Activated T-cell treated with anti-CD3 and anti-CD28 coated beads for 4 hours (primary cell): ENCODE measurements at regions not wholly inside any gene's neighbourhood (a gene's known extent, or its start where the extent isn't known, plus 50 kb on each side); places are given as distances from the start of the nearest gene placed in this dataset.
"Not testable (repeated sequence)": the region's sequence is repeated elsewhere in the genome, so short reads cannot be mapped to it uniquely, and the experiment has no call there.

Source experiments
- DNase-seq: peaks from one replicate; pipeline ENCODE4 v3.0.0-alpha.2; 2020

- DNase-seq, result no peak
These were observed 197.3 kb downstream of the MATN1 start for GRCh38 chr1:30525971-30526651.

DNA sequence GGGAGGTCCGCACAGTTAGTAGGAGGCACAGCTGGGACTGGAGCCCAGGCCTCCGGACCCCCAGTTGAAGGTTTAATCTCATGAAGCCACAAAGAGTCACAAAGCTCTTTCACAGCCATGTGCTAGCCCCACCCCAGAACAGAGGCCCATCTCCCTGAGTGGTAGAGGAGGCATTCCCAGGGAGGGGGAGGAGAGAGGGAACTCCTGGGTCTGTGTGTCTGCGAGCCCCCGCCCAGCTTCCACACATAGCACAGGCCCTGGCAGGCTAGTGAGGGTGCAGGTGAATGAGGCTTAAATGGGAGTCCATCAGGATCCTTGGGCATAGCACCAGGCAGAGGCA, 197.8 kb downstream of the MATN1 start:
- no peak for DNase-seq

- DNase-seq, result no peak
These were observed 198.4 kb downstream of the MATN1 start for GRCh38 chr1:30524840-30525617.

DNA sequence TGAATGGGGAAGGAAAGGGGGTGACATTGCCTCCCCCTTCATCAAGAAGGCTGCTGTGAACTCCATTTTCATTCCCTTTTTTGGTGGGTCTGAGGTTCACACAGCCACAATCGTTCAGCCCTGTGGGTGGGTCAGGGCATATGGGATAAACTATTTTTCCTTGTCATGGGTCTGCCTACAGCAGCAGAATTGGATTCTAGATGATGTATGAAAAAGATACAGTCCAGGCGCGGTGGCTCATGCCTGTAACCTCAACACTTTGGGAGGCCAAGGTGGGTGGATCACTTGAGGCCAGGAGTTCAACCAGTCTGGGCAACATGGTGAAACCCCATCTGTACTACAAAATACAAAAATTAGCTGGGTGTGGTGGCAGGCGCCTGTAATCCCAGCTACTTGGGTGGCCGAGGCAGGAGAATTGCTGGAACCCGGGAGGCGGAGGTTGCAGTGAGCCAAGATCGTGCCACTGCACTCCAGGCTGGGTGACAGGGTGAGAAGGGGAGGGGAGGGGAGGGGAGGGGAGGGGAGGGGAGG, 199.3 kb downstream of the MATN1 start:
- DNase-seq, result not testable (repeated sequence)

GRCh38 chr1:30523055-30524020, 200.0 kb downstream of the MATN1 start:
- DNase-seq, result no peak

GRCh38 chr1:30522031-30523004, 201.1 kb downstream of the MATN1 start:
- DNase-seq, result no peak

DNA sequence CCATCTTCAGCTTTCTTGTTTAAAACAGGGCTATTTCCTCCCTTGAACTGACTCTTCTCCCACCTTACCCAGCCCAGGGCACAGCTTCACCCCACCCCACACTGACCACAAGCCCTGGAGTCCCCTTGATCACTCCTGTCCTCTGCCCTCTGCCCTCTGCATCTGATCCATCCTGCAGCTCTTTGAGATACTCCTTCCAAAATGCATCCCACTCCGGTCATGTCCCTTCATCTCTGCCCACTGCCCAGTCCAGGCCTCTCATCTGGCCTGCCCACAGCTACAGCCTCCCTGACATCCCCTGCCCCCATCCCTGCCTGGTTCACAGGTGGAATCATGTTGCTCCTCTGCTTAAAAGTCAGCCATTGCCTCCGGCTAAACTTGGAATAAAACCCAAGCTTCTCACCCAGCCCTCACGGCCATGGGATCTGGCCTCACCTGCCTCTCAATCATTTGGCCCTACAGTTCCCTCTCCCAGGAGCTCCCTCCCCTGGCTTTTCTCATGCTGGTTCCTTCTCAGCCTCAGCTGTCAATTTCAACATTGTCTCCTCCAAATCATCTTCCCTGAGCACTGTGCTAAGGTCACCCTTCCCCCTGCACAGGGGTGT, 202.0 kb downstream of the MATN1 start:
- no peak for DNase-seq

DNA sequence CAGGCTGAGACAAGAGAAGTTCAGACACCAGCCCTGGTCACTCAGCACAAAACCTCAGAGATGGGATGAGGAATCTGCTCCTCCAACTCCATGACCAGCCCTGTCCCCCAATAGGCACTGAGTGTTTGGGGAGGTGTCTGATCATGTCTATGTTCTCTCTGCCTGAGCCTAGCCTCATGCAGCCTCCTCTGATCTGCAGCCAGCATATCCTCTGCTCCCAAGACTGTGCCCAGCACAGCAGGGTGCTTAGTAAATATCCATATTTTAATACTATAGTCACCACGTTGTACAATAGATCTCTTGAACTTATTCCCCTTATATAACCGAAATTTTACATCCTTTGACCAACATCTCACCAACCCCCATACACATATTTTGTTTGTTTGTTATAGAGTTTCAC, 202.9 kb downstream of the MATN1 start:
- DNase-seq, result no peak

DNA sequence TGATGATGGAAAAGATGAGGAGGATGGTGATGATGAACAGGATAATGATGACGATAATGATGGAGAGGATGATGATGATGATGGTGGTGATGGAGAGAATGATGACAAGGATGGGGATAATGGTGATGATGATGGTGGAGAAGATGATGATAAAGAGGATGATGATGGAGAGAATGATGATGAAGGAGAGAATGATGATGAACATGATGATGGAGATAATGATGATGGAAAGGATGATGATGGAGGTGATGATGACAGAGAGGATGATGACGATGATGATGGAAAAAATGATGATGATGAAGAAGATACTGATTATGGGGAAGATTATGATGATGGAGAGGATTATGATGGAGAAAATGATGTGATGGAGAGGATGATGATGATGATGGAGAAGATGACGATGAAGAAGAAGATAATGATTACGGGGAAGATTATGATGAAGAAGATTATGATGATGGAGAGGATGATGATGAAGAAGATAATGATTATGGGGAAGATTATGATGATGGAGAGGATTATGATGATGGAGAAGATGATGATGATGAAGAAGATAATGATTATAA, 204.1 kb downstream of the MATN1 start:
- no peak for DNase-seq

DNA sequence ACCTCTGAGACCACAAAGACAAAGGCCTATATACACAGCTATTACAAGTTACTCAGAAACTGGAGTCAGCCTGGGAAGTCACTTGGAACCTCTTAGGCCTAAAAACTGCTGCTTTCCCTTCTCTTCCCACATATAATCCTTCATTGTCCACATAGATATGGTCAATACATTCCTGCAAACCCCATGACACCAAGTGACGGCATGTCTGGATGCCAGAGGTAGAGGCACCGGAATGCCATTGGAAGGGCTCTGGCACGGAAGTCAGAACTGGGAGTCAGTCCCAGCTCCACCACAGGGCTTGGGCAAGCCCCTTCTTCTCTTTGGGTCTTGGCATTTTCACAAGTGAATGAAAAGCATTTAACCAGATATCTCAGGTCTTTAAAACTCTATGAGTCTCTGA, 204.7 kb downstream of the MATN1 start:
- no peak for DNase-seq

GRCh38 chr1:30518186-30518585, 205.2 kb downstream of the MATN1 start:
- no peak for DNase-seq

DNA sequence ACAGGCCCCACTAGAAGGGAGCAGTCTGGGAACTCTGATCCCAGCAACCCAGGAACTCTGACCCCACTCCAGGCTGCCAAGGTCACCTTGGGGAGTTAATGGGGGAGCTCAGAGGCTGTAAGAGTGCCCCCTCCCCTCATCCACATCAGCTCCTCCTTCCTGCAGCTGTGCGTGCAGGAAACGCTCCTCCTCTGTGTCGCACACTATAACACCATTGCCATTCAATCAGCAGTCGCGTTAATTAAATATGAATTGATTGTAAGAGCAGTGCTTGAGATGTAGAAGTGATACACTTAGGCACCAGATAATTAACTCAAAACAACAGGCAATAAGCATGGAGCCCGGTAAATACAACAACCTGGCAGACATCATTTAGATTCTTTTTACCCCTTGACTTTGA, 205.7 kb downstream of the MATN1 start:
- not testable (repeated sequence) for DNase-seq

DNA sequence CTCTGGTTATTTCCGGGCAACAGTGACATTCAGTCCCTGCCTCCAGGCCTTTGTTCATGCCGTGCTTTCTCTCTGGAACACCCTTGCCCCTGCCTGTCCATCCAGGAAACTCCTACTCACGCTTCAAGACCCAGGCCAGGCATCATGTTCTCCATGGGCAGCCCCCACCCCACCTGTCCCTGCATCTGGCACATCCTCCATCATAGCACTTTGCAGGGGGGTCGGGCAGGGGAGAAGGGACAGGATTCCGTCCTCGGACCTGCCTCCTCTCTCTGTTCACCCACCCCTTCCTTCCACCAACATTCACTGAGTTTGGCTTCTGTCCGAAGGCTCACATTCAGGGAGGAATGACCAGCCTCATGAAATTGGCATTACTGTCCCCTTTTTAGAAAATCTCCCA, 206.1 kb downstream of the MATN1 start:
- not testable (repeated sequence) for DNase-seq

DNA sequence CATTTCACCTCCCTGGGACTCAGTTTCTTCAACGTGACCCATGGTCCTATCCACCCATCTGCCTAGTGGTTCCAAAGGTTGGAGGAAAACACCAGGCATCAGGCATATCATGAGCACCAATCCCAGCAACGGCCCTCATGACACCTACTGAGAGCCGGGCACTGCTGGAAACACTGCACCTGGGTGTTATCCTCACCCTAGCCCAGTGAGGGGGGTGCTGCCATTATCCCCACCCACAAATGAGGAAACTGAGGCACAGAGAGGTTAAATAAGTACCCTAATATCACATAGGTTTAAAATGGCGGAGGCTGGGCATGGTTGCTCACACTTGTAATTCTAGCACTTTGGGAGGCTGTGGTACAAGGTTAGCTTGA, 206.9 kb downstream of the MATN1 start:
- no peak for DNase-seq

GRCh38 chr1:30515755-30516484, 207.5 kb downstream of the MATN1 start:
- DNase-seq, result no peak

- DNase-seq, result no peak
These were observed 208.4 kb downstream of the MATN1 start for GRCh38 chr1:30514945-30515344.

DNA sequence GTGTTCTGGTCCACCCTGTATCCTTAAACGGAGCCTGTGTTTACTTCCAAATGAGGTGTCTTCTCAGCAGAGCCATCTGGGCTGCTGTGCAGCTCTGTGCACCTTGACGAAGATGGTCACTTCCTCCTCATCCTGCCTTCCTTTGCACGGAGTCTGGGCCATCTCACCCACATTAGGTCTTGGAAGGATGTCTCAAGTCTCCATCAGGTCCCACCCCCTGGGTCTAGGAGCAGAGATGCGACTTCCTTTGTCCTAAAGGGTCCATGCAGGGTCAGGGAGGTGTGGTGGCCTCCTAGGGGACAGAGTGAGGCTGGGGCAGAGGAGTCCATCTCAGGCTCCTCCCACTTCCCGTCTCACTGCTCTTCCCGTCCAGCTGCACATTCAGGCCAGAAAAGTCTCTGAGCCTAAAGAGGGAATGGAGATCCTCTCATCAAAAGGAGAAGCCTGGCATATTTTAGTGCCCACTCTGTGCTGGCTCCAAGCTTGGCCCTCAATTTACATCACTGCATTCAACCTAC, 209.2 kb downstream of the MATN1 start:
- DNase-seq, result no peak

DNA sequence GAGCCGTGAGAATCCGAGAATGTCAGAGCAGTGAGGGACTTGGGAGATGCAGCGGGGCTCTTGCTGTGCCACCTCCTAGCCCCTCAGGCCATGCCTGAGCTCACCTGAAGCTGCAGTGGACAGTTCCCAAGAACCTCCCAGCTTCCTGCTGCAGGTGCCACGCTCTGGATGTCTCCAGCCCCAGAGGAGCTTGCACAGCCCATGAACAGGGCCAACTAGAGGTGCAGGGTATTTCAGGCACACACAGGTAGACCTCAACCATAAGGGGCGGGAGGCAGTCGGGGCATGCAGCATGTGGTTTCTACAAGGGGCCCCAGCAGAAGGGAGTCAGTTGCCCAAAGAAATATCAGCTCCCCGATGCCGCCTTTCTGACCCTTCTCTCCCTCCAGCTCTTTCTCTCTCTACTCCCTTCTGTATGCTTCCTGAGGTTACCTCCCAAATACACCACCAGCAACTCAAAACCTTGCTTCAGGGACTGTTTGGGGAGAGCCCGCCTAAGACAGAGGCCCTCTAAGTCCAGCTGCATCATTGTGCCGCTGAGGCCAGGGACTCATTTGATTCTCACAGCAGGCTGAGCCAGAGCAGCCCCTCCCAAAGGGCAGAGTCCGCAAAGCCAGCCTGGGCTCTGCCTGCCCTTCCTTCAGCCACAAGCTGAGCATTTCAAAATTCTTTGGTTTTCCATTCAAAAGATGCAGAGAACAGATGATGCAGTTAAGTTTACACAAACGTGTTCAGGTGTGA, 209.8 kb downstream of the MATN1 start:
- DNase-seq, result no peak

DNA sequence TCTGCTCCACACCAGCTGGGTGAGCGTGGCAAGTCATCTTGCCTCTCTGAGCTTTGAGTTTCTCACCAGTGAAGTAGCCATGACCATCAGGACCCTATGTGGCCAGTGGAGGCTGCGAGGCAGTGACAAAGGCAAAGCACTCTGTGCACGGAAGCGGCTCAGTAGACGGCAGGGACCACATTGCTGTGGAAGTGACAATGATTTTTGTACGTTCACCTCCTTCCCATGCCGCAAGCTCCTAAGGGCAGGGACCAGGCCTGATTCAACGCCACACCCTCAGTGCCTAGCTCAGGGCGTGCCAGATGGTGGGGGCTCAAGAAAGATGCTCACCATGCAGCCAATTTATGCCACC, 210.5 kb downstream of the MATN1 start:
- no peak for DNase-seq
